Neural cell (in vitro differentiated cells): ENCODE measurements at regions not wholly inside any gene's neighbourhood (a gene's known extent, or its start where the extent isn't known, plus 50 kb on each side); places are given as distances from the start of the nearest gene placed in this dataset.
"Not testable (repeated sequence)": the region's sequence is repeated elsewhere in the genome, so short reads cannot be mapped to it uniquely, and the experiment has no call there.

Experiments used
- H2AFZ ChIP-seq: fragments of 200-600, 300-800 bp; sonication (generic), shearing (Covaris generic); 2 replicates; pipeline ENCODE4 v1.6.0; 2014; ENCODE audit warnings: low read depth, mild to moderate bottlenecking, antibody characterized with exemption, low read length, moderate library complexity
- H3F3A ChIP-seq: fragments of 200-600 bp; shearing (Covaris generic); 2 replicates; pipeline ENCODE4 v1.6.1; 2016; ENCODE audit warnings: mild to moderate bottlenecking, moderate library complexity, mixed read lengths, antibody characterized with exemption, low read length; ENCODE audit not compliant: insufficient read depth, poor library complexity, severe bottlenecking
- H3K27ac ChIP-seq: fragments of 200-600, 300-800 bp; sonication (generic), shearing (Covaris generic); 2 replicates; pipeline ENCODE4 v1.5.1; 2014; ENCODE audit warnings: mild to moderate bottlenecking, low read length, moderate library complexity
- H3K27me3 ChIP-seq: fragments of 300-800, 200-600 bp; sonication (generic), shearing (Covaris generic); 2 replicates; pipeline ENCODE4 v1.6.0; 2014; ENCODE audit warnings: mild to moderate bottlenecking, low read depth, low read length, moderate library complexity; ENCODE audit not compliant: insufficient read depth
- H3K36me3 ChIP-seq: fragments of 300-800, 200-600 bp; sonication (generic), shearing (Covaris generic); 2 replicates; pipeline ENCODE4 v1.5.1; 2014; ENCODE audit warnings: mild to moderate bottlenecking, antibody characterized with exemption, low read length, moderate library complexity; ENCODE audit not compliant: insufficient read depth
- H3K4me2 ChIP-seq: fragments of 300-800, 200-600 bp; sonication (generic), shearing (Covaris generic); 2 replicates; pipeline ENCODE4 v1.6.0; 2014; ENCODE audit warnings: mild to moderate bottlenecking, low read length
- H3K4me3 ChIP-seq: fragments of 300-800, 200-600 bp; sonication (generic), shearing (Covaris generic); 2 replicates; pipeline ENCODE4 v1.5.1; 2014; ENCODE audit warnings: mild to moderate bottlenecking, low read length, moderate library complexity
- H3K79me2 ChIP-seq: fragments of 200-600 bp; shearing (Covaris generic); replicated peaks from 2 replicates; pipeline ENCODE4 v1.6.0; 2014; ENCODE audit warnings: mild to moderate bottlenecking, low read length, moderate library complexity; ENCODE audit not compliant: insufficient read depth
- H3K9ac ChIP-seq: fragments of 300-800, 200-600 bp; sonication (generic), shearing (Covaris generic); 2 replicates; pipeline ENCODE4 v1.6.1; 2016; ENCODE audit warnings: mild to moderate bottlenecking, low read length, mixed read lengths
- H3K9me2 ChIP-seq: fragments of 200-600 bp; shearing (Covaris generic); 2 replicates; pipeline ENCODE4 v1.6.1; 2016; ENCODE audit warnings: mild to moderate bottlenecking, low read length, mixed read lengths; ENCODE audit not compliant: insufficient read depth
- H3K9me3 ChIP-seq: fragments of 200-600, 300-800 bp; sonication (generic), shearing (Covaris generic); 2 replicates; pipeline ENCODE4 v1.6.1; 2016; ENCODE audit warnings: mild to moderate bottlenecking, mixed run types, low read length, moderate library complexity, mixed read lengths
- H4K20me1 ChIP-seq: fragments of 200-600 bp; shearing (Covaris generic); 2 replicates; pipeline ENCODE4 v1.6.1; 2016; ENCODE audit warnings: mild to moderate bottlenecking, mixed run types; ENCODE audit not compliant: insufficient read depth

GRCh38 chr9:62822185-62822584 is 1632.3 kb downstream of the SPATA31A7 start:
- not testable (repeated sequence) for H3K27me3 ChIP-seq, H3F3A ChIP-seq, H3K4me3 ChIP-seq

GRCh38 chr9:62827957-62828907 is 1638.4 kb downstream of the SPATA31A7 start:
- not testable (repeated sequence) for H3K9ac ChIP-seq, H3K27ac ChIP-seq, H3K36me3 ChIP-seq, H3K9me2 ChIP-seq, H3K4me2 ChIP-seq, H3F3A ChIP-seq, H4K20me1 ChIP-seq, H3K4me3 ChIP-seq, H2AFZ ChIP-seq, H3K9me3 ChIP-seq, H3K79me2 ChIP-seq
- peaks cover 18% of the 10 kb centered on the region for H3K27me3 ChIP-seq

More at GRCh38 chr9:62822185-62822584, 1632.3 kb downstream of the SPATA31A7 start:
- not testable (repeated sequence) for H3K9ac ChIP-seq, H3K9me3 ChIP-seq, H3K27ac ChIP-seq, H3K4me2 ChIP-seq, H3K79me2 ChIP-seq, H3K9me2 ChIP-seq, H2AFZ ChIP-seq, H3K36me3 ChIP-seq, H4K20me1 ChIP-seq

GRCh38 chr9:62830829-62831459 is 1641.1 kb downstream of the SPATA31A7 start:
- H3K9ac ChIP-seq, H3K79me2 ChIP-seq, H3K4me2 ChIP-seq, H2AFZ ChIP-seq, H3K9me2 ChIP-seq, H3K4me3 ChIP-seq, H3F3A ChIP-seq, H4K20me1 ChIP-seq, H3K27ac ChIP-seq, H3K36me3 ChIP-seq, H3K9me3 ChIP-seq: not testable (repeated sequence)
- peaks cover 24% of the 10 kb centered on the region for H3K27me3 ChIP-seq

GRCh38 chr9:62833323-62834200 is 1643.7 kb downstream of the SPATA31A7 start:
- not testable (repeated sequence) for H3K9ac ChIP-seq, H3K79me2 ChIP-seq, H3K4me3 ChIP-seq, H3K9me3 ChIP-seq, H3F3A ChIP-seq, H2AFZ ChIP-seq, H3K4me2 ChIP-seq, H3K9me2 ChIP-seq, H3K27ac ChIP-seq, H4K20me1 ChIP-seq, H3K36me3 ChIP-seq
- peaks cover 31% of the 10 kb centered on the region for H3K27me3 ChIP-seq

- not testable (repeated sequence) for H3K36me3 ChIP-seq, H3F3A ChIP-seq, H3K9me3 ChIP-seq, H3K27ac ChIP-seq, H4K20me1 ChIP-seq, H3K4me2 ChIP-seq, H3K9me2 ChIP-seq, H3K79me2 ChIP-seq, H2AFZ ChIP-seq, H3K9ac ChIP-seq
- Histone ChIP-seq H3K4me3 (peak overlapping the region; percentile 65), H3K27me3 (peaks cover 22% of the 10 kb centered on the region)
Measured at GRCh38 chr9:62837254-62837911, 1647.5 kb downstream of the SPATA31A7 start.
